Liver (tissue), 3 donors: ENCODE measurements at regions not wholly inside any gene's neighbourhood (a gene's known extent, or its start where the extent isn't known, plus 50 kb on each side); places are given as distances from the start of the nearest gene placed in this dataset.

Source experiments
- EGR1 ChIP-seq, 2 donors: IDR thresholded peaks; 2 replicates each; pipeline ENCODE4 v1.6.1; 2016 to 2018; ENCODE audit warnings: antibody characterized with exemption in 2 of 2, low read depth in 2 of 2
- FOXA1 ChIP-seq: IDR thresholded peaks from 2 replicates; pipeline ENCODE4 v1.6.1; 2016; ENCODE audit warnings: antibody characterized with exemption
- GABPA ChIP-seq, 2 donors: IDR thresholded peaks in 1 of 2; conservative IDR thresholded peaks in 1 of 2; 2 replicates each; pipeline ENCODE4 v1.6.1; 2016; ENCODE audit warnings: antibody characterized with exemption in 2 of 2, mild to moderate bottlenecking in 1 of 2, moderate library complexity in 1 of 2
- JUND ChIP-seq, 2 donors: IDR thresholded peaks; 2 replicates each; pipeline ENCODE4 v1.6.1; 2016; ENCODE audit warnings: antibody characterized with exemption in 2 of 2
- RAD21 ChIP-seq, 2 donors: IDR thresholded peaks; 2 replicates each; pipeline ENCODE4 v1.6.1; 2016; ENCODE audit warnings: antibody characterized with exemption in 2 of 2, mild to moderate bottlenecking in 2 of 2
- RXRA ChIP-seq, 2 donors: IDR thresholded peaks; 2 replicates each; pipeline ENCODE4 v1.6.1; 2017 to 2018; ENCODE audit warnings: antibody characterized with exemption in 2 of 2, mild to moderate bottlenecking in 1 of 2
- SP1 ChIP-seq: IDR thresholded peaks from 2 replicates; pipeline ENCODE4 v1.6.1; 2018; ENCODE audit warnings: antibody characterized with exemption, mild to moderate bottlenecking
- TAF1 ChIP-seq: conservative IDR thresholded peaks from 2 replicates; pipeline ENCODE4 v1.6.1; 2016; ENCODE audit warnings: antibody characterized with exemption, mild to moderate bottlenecking
- YY1 ChIP-seq: IDR thresholded peaks from 2 replicates; pipeline ENCODE4 v1.6.1; 2016; ENCODE audit warnings: antibody characterized with exemption, mild to moderate bottlenecking
- TF ChIP-seq, protein P1 (sequence below): IDR thresholded peaks from 2 replicates; pipeline ENCODE4 v1.6.1; 2016; ENCODE audit warnings: antibody characterized with exemption
- TF ChIP-seq, protein P2 (sequence below): fragments of 150-350 bp; IDR thresholded peaks from 2 replicates; pipeline ENCODE4 v1.5.1; 2017; ENCODE audit warnings: improper control_type of control experiment, low read depth, low read length; ENCODE audit not compliant: missing input control
- TF ChIP-seq, protein P3 (sequence below): IDR thresholded peaks from 2 replicates; pipeline ENCODE4 v1.6.1; 2016; ENCODE audit warnings: antibody characterized with exemption, mild to moderate bottlenecking
- TF ChIP-seq, protein P4 (sequence below): IDR thresholded peaks from 2 replicates; pipeline ENCODE4 v1.6.1; 2016; ENCODE audit warnings: antibody characterized with exemption
- TF ChIP-seq, protein P5 (sequence below): IDR thresholded peaks from 2 replicates; pipeline ENCODE4 v1.6.1; 2016; ENCODE audit warnings: antibody characterized with exemption
- donor health status: healthy.
- donor health status: healthy.

DNA sequence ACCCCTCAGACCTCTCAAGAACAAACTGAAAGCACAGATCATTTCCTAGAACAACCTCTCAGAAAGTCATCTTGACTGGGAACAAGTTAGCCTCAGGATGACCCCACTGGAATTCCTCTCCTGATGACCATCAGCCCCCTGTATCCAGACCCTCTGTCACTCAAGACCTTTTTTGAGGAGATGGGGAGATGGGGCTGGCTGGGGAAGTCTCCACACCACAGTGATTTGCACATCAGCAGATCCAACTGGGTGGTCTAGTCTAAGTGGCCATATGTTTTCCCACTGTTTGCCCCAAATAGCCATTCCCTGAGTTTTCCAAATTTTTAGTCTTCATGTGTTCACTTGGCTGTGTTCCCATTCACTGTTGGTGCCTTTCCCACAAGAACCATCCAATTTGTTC lies 452.4 kb upstream of the NPVF start:
- no peak for TF ChIP-seq GABPA (IDR thresholded peaks at IDR 0.05 in 1 of 2, conservative IDR thresholded peaks at IDR 0.05 in 1 of 2)
- TF ChIP-seq, protein P1, sequence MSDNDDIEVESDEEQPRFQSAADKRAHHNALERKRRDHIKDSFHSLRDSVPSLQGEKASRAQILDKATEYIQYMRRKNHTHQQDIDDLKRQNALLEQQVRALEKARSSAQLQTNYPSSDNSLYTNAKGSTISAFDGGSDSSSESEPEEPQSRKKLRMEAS = no peak
- TF ChIP-seq, protein P2, sequence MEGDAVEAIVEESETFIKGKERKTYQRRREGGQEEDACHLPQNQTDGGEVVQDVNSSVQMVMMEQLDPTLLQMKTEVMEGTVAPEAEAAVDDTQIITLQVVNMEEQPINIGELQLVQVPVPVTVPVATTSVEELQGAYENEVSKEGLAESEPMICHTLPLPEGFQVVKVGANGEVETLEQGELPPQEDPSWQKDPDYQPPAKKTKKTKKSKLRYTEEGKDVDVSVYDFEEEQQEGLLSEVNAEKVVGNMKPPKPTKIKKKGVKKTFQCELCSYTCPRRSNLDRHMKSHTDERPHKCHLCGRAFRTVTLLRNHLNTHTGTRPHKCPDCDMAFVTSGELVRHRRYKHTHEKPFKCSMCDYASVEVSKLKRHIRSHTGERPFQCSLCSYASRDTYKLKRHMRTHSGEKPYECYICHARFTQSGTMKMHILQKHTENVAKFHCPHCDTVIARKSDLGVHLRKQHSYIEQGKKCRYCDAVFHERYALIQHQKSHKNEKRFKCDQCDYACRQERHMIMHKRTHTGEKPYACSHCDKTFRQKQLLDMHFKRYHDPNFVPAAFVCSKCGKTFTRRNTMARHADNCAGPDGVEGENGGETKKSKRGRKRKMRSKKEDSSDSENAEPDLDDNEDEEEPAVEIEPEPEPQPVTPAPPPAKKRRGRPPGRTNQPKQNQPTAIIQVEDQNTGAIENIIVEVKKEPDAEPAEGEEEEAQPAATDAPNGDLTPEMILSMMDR = no peak
- TF ChIP-seq, protein P3, sequence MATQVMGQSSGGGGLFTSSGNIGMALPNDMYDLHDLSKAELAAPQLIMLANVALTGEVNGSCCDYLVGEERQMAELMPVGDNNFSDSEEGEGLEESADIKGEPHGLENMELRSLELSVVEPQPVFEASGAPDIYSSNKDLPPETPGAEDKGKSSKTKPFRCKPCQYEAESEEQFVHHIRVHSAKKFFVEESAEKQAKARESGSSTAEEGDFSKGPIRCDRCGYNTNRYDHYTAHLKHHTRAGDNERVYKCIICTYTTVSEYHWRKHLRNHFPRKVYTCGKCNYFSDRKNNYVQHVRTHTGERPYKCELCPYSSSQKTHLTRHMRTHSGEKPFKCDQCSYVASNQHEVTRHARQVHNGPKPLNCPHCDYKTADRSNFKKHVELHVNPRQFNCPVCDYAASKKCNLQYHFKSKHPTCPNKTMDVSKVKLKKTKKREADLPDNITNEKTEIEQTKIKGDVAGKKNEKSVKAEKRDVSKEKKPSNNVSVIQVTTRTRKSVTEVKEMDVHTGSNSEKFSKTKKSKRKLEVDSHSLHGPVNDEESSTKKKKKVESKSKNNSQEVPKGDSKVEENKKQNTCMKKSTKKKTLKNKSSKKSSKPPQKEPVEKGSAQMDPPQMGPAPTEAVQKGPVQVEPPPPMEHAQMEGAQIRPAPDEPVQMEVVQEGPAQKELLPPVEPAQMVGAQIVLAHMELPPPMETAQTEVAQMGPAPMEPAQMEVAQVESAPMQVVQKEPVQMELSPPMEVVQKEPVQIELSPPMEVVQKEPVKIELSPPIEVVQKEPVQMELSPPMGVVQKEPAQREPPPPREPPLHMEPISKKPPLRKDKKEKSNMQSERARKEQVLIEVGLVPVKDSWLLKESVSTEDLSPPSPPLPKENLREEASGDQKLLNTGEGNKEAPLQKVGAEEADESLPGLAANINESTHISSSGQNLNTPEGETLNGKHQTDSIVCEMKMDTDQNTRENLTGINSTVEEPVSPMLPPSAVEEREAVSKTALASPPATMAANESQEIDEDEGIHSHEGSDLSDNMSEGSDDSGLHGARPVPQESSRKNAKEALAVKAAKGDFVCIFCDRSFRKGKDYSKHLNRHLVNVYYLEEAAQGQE = no peak
- TF ChIP-seq EGR1 (IDR thresholded peaks at IDR 0.05; ENCODE audit: low read depth in 2 of 2) = no peak
- no peak for TF ChIP-seq YY1
- TF ChIP-seq TAF1 = no peak
- no peak for TF ChIP-seq RAD21 (IDR thresholded peaks at IDR 0.05)
- TF ChIP-seq, protein P4, sequence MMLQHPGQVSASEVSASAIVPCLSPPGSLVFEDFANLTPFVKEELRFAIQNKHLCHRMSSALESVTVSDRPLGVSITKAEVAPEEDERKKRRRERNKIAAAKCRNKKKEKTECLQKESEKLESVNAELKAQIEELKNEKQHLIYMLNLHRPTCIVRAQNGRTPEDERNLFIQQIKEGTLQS = no peak
- no peak for TF ChIP-seq JUND (IDR thresholded peaks at IDR 0.05)
- TF ChIP-seq FOXA1 = no peak
- TF ChIP-seq, protein P5, sequence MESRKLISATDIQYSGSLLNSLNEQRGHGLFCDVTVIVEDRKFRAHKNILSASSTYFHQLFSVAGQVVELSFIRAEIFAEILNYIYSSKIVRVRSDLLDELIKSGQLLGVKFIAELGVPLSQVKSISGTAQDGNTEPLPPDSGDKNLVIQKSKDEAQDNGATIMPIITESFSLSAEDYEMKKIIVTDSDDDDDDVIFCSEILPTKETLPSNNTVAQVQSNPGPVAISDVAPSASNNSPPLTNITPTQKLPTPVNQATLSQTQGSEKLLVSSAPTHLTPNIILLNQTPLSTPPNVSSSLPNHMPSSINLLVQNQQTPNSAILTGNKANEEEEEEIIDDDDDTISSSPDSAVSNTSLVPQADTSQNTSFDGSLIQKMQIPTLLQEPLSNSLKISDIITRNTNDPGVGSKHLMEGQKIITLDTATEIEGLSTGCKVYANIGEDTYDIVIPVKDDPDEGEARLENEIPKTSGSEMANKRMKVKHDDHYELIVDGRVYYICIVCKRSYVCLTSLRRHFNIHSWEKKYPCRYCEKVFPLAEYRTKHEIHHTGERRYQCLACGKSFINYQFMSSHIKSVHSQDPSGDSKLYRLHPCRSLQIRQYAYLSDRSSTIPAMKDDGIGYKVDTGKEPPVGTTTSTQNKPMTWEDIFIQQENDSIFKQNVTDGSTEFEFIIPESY = no peak
- TF ChIP-seq SP1 = no peak
- TF ChIP-seq RXRA (IDR thresholded peaks at IDR 0.05) = no peak
